Right renal pelvis (tissue), 4 donors: ENCODE measurements at regions not wholly inside any gene's neighbourhood (a gene's known extent, or its start where the extent isn't known, plus 50 kb on each side); places are given as distances from the start of the nearest gene placed in this dataset.
"Not testable (repeated sequence)": the region's sequence is repeated elsewhere in the genome, so short reads cannot be mapped to it uniquely, and the experiment has no call there.

Source experiments
- DNase-seq, 4 donors: peaks; one replicate each; pipeline ENCODE4 v3.0.0-alpha.2; 2013; ENCODE audit warnings: low read depth in 4 of 4, low spot score in 3 of 4, missing footprints in 1 of 4

DNA sequence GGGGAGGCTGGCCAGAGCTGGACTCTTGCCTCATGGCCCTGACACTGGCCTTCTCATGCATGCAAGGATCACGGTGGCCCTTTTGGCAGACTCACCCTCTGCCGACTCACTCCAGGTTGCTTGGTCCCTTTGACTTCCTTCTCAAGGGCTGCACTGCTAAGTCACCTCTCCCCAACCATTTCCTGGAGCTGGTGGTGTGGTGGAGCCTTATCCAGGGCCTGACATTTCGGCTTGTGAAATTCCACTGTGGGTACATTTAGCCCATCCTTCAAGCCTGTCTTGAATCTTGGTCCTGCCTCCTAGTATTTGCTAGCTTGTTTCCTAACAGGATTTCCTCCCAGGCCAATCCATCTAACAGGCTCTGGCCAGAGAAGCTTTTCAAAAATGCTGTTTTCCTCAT, 52.6 kb upstream of the JUN start:
- no peak for DNase-seq

- DNase-seq = no peak
These were observed 54.0 kb upstream of the JUN start for GRCh38 chr1:58837886-58838285.

GRCh38 chr1:58839147-58839795, 55.4 kb upstream of the JUN start:
- no peak for DNase-seq

DNA sequence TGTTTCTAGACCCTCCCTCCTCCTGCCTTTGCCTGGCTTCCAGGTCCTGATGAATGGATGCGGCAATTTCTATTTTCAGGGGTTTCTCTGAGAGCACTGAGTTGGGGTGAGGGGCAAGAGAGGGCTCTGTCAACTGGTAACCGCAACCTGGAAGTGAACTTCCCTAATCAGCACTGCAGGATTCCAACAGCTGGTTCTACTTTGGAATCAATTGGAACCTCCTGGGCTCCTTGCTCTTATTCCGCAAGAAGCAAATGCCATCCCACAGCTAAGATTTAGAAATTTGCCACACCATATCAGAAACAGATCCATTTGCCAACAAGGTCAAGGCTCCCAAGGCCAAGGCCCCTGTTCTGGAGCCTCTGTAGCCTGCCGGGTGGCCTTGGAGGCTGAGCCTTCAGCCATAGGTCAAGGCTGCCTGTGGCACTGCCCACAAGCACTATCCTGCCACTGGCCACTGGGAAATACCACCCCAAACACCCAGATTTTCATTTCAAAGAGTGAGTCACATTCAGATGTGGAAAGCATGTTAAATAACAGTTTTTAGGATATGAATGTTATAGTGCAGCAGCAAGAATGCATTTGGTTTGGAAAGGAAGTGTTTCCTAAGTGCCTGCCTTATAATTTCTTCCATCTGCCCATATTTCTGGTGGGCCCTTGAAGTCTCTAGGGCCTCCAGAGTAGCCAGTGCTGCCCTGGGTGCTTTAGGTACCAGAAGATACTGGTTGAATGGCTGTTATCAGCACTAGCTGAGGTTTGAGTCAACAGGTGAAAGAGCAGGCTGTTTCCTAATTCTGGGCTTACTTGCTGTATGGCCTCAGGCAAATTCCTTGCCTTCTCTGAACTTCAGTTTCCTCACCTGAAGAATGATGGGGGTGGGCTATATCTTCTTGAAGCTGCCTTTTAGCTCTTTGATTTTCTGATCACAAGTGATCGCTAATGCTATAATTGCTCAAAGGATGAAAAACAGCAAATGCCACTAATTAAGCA, 56.3 kb upstream of the JUN start:
- no peak for DNase-seq

GRCh38 chr1:58841455-58841854, 57.6 kb upstream of the JUN start:
- no peak for DNase-seq

DNA sequence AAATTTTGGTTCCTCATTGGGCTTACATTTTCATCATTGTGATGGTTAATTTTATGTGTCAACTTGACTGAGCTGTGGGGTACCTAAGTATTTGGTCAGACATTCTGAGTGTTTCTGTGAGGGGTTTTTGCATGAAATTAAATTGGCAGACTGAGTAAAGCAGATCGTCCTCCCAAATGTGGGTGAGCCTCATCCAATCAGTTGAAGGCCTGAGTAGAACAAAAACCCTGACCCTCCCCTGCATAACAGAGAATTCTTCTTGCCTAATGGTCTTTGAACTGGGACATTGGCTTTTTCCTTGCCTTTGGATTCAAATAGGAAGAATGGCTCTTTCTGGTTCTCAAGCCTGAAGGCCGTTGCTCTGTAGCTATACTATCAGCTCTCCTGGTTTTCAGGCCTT, 59.1 kb upstream of the JUN start:
- no peak for DNase-seq

DNA sequence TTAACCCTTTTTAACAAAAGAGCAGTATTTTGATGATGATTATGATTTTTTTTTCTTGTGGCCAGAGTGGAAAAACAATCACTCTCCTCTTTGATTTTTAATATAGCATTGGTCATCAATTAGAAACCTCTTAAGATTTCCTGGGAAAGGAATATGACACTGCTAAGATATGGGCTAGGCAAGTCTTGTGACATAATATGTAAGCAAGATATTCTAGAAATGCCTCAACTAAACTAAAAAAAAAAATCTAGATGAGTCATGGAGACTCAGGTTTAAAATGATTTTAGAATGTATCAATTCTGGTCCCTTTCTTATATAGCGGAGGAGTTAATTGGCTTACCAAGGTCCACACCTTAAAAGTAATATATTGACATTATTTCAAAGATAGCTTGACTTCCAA, 60.3 kb upstream of the JUN start:
- DNase-seq = no peak

DNA sequence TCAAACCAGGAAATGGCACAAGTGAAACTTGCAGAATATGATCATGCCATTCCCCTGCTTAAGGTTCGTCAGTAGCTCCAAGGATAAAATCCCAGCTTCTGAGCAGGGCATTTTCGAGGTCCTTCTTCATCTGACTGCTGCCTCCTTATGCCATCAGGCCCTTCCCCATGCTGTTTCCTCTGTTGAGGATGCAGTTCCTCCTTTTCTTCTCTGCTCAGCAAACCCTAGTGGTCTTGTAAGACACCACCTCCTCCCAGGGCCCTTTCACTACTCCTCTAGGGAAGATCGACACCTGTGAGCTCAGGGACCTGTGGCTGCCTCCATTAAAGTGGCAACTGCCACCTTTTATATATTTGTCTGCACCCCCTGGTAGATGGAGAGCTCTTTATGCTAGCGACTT, 62.1 kb upstream of the JUN start:
- DNase-seq = no peak

DNA sequence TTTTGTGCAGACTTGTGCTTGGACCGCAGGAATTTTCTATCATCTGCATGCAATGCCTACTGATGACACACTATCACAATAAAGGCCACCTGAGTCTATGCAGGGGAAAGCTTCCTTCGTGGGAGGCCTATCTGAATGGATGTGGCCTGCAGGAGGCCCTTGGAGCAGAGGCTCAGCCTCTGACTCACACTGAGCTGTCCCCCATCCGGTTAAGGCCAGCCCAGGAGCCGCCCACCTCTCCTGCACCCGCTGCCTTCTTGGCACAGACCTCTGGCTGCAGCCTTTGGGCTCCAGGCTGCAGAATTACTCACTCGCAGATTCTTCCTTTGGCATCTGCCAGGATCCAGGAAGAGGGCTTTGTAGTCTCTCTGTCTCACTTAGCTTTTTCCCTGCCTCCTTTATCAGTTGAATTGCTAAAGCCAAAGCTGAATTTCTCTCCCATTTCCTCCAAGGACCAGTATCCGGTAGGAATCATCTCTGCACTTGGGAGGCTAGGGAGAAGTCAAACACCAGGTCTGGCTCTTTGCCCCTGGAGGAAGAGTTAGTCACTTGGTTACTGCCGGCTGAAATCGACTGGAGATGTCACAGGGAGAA, 65.1 kb upstream of the JUN start:
- DNase-seq = no peak

DNA sequence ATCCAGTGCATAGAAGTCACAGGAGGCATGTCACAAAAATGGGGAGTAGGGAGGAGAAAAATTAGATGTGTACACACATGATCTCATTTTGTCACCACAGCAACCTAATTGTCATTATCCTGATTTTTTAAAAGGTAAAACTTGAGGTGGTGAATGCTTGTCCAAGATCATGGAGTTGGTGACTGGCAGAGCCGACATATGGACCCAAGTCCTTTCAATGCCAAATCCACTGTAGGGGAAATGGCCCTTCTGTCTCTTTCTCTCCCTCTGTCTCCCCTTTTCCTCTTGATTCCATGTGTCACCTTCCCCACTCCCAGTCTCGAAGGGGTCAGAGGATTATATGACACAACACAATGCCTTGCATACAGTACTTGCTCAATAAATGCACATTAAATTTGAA, 65.7 kb upstream of the JUN start:
- no peak for DNase-seq

- DNase-seq = no peak
These were observed 66.8 kb upstream of the JUN start for GRCh38 chr1:58850636-58851035.

- DNase-seq = no peak
These were observed 69.1 kb upstream of the JUN start for GRCh38 chr1:58852731-58853485.

GRCh38 chr1:58854576-58854975, 70.7 kb upstream of the JUN start:
- DNase-seq = no peak

DNA sequence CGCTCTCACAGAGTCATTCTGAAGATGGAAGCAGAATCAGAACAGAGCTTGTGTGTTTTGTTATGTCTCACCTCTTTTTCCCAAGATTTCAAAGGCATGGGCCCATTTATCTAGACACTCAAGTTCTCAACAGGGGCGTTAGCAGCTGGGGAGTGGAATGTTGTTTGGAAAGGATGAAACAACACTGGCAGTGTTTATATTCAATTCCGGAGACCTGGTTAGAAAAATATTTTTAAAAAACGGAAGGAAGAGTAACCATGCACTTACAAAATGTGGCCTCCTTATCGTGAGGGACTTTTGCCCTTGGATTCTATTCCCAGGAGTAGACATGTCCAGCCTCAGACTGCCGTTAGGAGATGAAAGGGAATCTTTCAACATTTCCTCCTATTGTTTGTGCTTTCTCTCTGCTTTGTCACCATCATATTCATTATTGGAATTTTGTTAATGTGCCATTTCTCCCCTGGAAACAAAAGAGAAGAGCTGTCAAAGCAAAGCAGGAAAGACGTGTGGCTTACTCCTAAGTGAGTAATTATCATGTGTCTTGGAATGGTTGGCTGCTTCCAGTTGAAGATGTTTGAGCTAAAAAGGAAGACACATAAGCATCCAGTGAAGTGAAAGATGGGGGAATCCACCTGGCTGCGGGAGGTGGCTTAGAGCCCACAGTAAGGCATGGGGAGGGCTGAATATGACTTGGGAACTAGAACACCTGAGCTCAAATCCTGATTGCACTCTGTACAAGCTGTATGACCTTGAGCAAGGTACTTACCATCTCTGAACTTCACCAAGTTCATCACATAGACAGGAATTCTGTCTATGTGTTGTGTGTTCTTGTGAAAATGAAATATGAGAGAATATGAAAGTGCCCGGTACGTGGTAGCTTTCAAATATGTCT, 71.7 kb upstream of the JUN start:
- DNase-seq = no peak

DNA sequence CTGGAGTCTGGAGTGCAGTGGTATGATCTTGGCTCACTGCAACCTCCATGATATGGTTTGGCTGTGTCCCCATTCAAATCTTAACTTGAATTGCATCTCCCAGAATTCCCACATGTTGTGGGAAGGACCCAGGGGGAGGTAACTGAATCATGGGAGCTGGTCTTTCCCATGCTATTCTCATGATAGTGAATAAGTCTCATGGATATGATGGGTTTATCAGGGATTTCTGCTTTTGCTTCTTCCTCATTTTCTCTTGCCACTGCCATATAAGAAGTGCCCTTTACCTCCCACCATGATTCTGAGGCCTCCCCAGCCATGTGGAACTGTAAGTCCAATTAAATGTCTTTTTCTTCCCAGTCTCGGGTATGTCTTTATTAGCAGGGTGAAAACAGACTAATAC, 72.4 kb upstream of the JUN start:
- not testable (repeated sequence) for DNase-seq

- no peak for DNase-seq
These were observed 74.1 kb upstream of the JUN start for GRCh38 chr1:58857680-58858673.

DNA sequence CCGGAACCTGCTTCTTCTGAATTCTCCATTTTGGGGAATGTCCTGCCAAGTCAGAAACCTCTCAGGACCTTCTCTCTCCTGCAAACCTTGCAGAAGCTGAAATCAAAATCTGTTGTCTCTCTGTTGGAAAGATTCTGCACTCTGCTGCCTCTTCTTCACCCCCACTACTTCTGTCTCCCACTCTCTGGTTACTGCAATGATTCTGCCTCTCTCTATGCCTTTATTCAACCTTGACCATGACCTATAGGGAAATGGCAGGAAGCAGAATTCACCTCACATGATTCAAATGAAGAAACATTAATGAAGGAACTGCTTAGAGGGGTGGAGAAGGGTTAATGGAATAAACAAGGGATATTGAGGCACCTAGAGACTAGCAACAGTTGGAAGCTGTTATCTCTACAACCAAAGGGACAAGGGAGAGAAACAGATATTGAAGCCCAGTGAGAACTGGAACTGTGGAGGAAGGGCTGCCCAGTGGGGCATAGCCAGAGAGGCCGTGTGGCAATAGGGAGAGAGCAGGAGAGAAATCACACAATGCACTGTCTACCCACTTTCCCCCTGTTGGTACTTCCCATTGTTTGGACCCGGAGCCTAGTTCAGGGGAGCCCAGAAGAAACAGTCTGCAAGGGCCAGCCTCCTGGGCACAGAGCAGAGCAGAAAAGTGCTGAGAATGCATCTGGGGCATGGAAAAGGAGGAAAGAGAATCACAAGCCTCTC, 76.1 kb upstream of the JUN start:
- no peak for DNase-seq

DNA sequence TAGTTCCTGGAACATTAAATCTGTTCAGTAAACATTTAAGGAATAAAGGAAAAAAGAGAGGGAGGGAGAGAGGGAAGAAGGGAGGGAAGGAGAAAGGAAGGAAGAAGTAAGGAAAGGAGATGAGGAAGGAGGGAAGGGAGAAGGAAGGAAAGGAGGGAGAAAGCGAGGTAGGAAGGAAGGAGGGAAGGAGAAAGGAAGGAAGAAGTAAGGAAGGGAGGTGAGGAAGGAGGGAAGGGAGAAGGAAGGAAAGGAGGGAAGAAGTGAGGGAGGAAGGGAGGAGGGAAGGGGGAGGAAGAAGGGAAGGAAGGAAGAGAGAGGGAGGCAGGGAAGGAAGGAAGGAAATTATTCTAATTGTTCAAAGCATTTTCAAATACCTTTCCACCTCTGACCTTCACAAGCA, 77.2 kb upstream of the JUN start:
- no peak for DNase-seq
